Astrocyte (in vitro differentiated cells and primary cell): ENCODE measurements at regions not wholly inside any gene's neighbourhood (a gene's known extent, or its start where the extent isn't known, plus 50 kb on each side); places are given as distances from the start of the nearest gene placed in this dataset.
A peak's percentile ranks its signal among the peaks of the same experiment; 100 is the strongest.

Experiments used
- DNase-seq: peaks from one replicate; pipeline ENCODE4 v3.0.0-alpha.2; 2010; ENCODE audit warnings: low read depth
- FAIRE-seq: peaks from 2 replicates; lab custom pipeline; 2011; peaks lifted over from hg19 to GRCh38; lab: Jason Lieb, UNC
- H2AFZ ChIP-seq: 2 replicates; pipeline ENCODE4 v1.6.0; 2012; ENCODE audit warnings: low read depth, low read length, inconsistent platforms
- H3K27ac ChIP-seq: 2 replicates; pipeline ENCODE4 v1.5.1; 2011; ENCODE audit warnings: low read depth, low read length, inconsistent platforms
- H3K27me3 ChIP-seq: 2 replicates; pipeline ENCODE4 v1.6.0; 2011; ENCODE audit warnings: low read length, inconsistent platforms; ENCODE audit not compliant: insufficient read depth
- H3K36me3 ChIP-seq: 2 replicates; pipeline ENCODE4 v1.5.1; 2011; ENCODE audit warnings: low read length, inconsistent platforms; ENCODE audit not compliant: insufficient read depth
- H3K4me1 ChIP-seq: 2 replicates; pipeline ENCODE4 v1.5.1; 2011; ENCODE audit warnings: low read length, inconsistent platforms; ENCODE audit not compliant: insufficient read depth
- H3K4me2 ChIP-seq: 2 replicates; pipeline ENCODE4 v1.6.0; 2012; ENCODE audit warnings: low read length, inconsistent platforms
- H3K4me3 ChIP-seq: 2 replicates; pipeline ENCODE4 v1.5.1; 2011; ENCODE audit warnings: low read depth, mild to moderate bottlenecking, low read length, inconsistent platforms; ENCODE audit not compliant: insufficient read depth
- H3K79me2 ChIP-seq: 2 replicates; pipeline ENCODE4 v1.6.0; 2012; ENCODE audit warnings: mild to moderate bottlenecking, low read length, inconsistent platforms; ENCODE audit not compliant: insufficient read depth
- H3K9ac ChIP-seq: 2 replicates; pipeline ENCODE4 v1.6.0; 2012; ENCODE audit warnings: mild to moderate bottlenecking, low read length, inconsistent platforms
- H3K9me3 ChIP-seq: 2 replicates; pipeline ENCODE4 v1.5.1; 2012; ENCODE audit warnings: low read depth, mild to moderate bottlenecking, low read length, inconsistent platforms; ENCODE audit not compliant: insufficient read depth
- H4K20me1 ChIP-seq: 2 replicates; pipeline ENCODE4 v1.6.0; 2012; ENCODE audit warnings: low read length, inconsistent platforms; ENCODE audit not compliant: insufficient read depth
- H3K27ac Mint-ChIP-seq: one replicate; pipeline ENCODE4 v1.8.0; 2021; ENCODE audit warnings: mild to moderate bottlenecking, mixed read lengths; ENCODE audit not compliant: unreplicated experiment
- H3K27me3 Mint-ChIP-seq: one replicate; pipeline ENCODE4 v1.8.0; 2021; ENCODE audit warnings: low read depth, mixed read lengths; ENCODE audit not compliant: unreplicated experiment
- H3K36me3 Mint-ChIP-seq: one replicate; pipeline ENCODE4 v1.8.0; 2021; ENCODE audit warnings: low read depth, mixed read lengths; ENCODE audit not compliant: unreplicated experiment
- H3K4me1 Mint-ChIP-seq: one replicate; pipeline ENCODE4 v1.8.0; 2021; ENCODE audit warnings: low read depth, mixed read lengths; ENCODE audit not compliant: unreplicated experiment
- H3K4me3 Mint-ChIP-seq: one replicate; pipeline ENCODE4 v1.8.0; 2021; ENCODE audit warnings: mild to moderate bottlenecking, moderate library complexity, mixed read lengths; ENCODE audit not compliant: unreplicated experiment
- H3K9me3 Mint-ChIP-seq: one replicate; pipeline ENCODE4 v1.8.0; 2021; ENCODE audit warnings: mild to moderate bottlenecking, mixed read lengths; ENCODE audit not compliant: unreplicated experiment
- CTCF ChIP-seq: IDR thresholded peaks from 2 replicates; pipeline ENCODE4 v1.5.1; 2011; ENCODE audit warnings: low read depth, mild to moderate bottlenecking, inconsistent platforms, low read length, moderate library complexity; ENCODE audit not compliant: insufficient read depth
- EZH2 ChIP-seq: IDR thresholded peaks from 2 replicates; pipeline ENCODE4 v1.6.1; 2012; ENCODE audit warnings: mild to moderate bottlenecking, low read length, inconsistent platforms; ENCODE audit not compliant: insufficient read depth

GRCh38 chr5:61697809-61698558, 365.9 kb downstream of the ZSWIM6 start:
- DNase-seq: no peak
- no peak overlapping the region for H3K27ac ChIP-seq

GRCh38 chr5:61701877-61702602, 370.0 kb downstream of the ZSWIM6 start:
- no peak overlapping the region for H3K9ac ChIP-seq
- Mint-ChIP-seq H3K27me3 (peaks cover 2% of the 10 kb centered on the region), H3K9me3 (peaks cover 2% of the 10 kb centered on the region), H3K36me3 (no peaks in the 10 kb centered on the region), H3K4me3 (no peak overlapping the region), H3K4me1 (peaks cover 35% of the 10 kb centered on the region), H3K27ac (peak overlapping the region; percentile 50)
- no peaks in the 10 kb centered on the region for H4K20me1 ChIP-seq
- H3K4me2 ChIP-seq: no peak overlapping the region
- H3K4me1 ChIP-seq: no peaks in the 10 kb centered on the region
- TF ChIP-seq CTCF: no peak
- no peak for TF ChIP-seq EZH2
- H3K27me3 ChIP-seq: no peaks in the 10 kb centered on the region
- H3K9me3 ChIP-seq: no peaks in the 10 kb centered on the region
- H2AFZ ChIP-seq: no peak overlapping the region
- no peak overlapping the region for H3K27ac ChIP-seq
- FAIRE-seq (no peak), DNase-seq (no peak)
- H3K4me3 ChIP-seq: no peak overlapping the region
- H3K79me2 ChIP-seq: no peaks in the 10 kb centered on the region
- no peaks in the 10 kb centered on the region for H3K36me3 ChIP-seq

More at GRCh38 chr5:61697809-61698558, 365.9 kb downstream of the ZSWIM6 start:
- Mint-ChIP-seq H3K27me3 (peaks cover 2% of the 10 kb centered on the region), H3K9me3 (peaks cover 2% of the 10 kb centered on the region), H3K4me3 (no peak overlapping the region), H3K27ac (no peak overlapping the region), H3K36me3 (no peaks in the 10 kb centered on the region), H3K4me1 (peaks cover 26% of the 10 kb centered on the region)
- no peak overlapping the region for H3K4me2 ChIP-seq
- H2AFZ ChIP-seq: no peak overlapping the region
- no peak overlapping the region for H3K9ac ChIP-seq
- H3K4me1 ChIP-seq: no peaks in the 10 kb centered on the region
- TF ChIP-seq CTCF (no peak), EZH2 (no peak)
- H3K79me2 ChIP-seq: no peaks in the 10 kb centered on the region
- H4K20me1 ChIP-seq: no peaks in the 10 kb centered on the region
- H3K9me3 ChIP-seq: no peaks in the 10 kb centered on the region
- H3K4me3 ChIP-seq: no peak overlapping the region
- no peaks in the 10 kb centered on the region for H3K27me3 ChIP-seq
- no peaks in the 10 kb centered on the region for H3K36me3 ChIP-seq
- FAIRE-seq: no peak

DNA sequence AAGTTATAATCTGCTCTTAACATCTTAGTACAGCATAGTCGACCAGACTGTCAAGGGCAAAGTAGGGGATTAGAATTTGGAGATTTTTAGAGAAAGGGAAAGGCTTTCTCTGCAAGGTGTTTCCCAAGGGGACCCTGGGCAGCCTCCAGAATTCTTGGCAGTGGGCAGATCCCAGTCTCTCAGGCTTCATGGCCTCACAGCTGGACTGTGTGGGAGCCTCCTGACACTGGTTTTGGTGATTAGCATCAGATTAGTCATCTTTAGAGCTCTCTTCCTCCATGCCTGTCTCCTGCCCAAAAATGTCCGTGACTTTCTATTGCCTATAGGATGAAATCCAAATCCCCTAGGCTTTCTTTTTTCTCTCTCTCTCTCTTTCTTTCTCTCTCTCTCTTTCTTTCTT, 370.7 kb downstream of the ZSWIM6 start:
- H3K4me2 ChIP-seq: no peak overlapping the region
- no peaks in the 10 kb centered on the region for H4K20me1 ChIP-seq
- no peaks in the 10 kb centered on the region for H3K79me2 ChIP-seq
- Mint-ChIP-seq H3K27ac (no peak overlapping the region), H3K4me3 (no peak overlapping the region), H3K9me3 (peaks cover 2% of the 10 kb centered on the region), H3K4me1 (peaks cover 33% of the 10 kb centered on the region), H3K36me3 (no peaks in the 10 kb centered on the region), H3K27me3 (peaks cover 2% of the 10 kb centered on the region)
- H3K36me3 ChIP-seq: no peaks in the 10 kb centered on the region
- no peak overlapping the region for H3K9ac ChIP-seq
- no peaks in the 10 kb centered on the region for H3K4me1 ChIP-seq
- no peak for TF ChIP-seq EZH2
- TF ChIP-seq CTCF: no peak
- DNase-seq (peak; percentile 4), FAIRE-seq (no peak)
- no peaks in the 10 kb centered on the region for H3K9me3 ChIP-seq
- H3K27me3 ChIP-seq: no peaks in the 10 kb centered on the region
- H2AFZ ChIP-seq: no peak overlapping the region
- H3K4me3 ChIP-seq: no peak overlapping the region
- no peak overlapping the region for H3K27ac ChIP-seq
